ENCODE measurements at regions not wholly inside any gene's neighbourhood (a gene's known extent, or its start where the extent isn't known, plus 50 kb on each side); places are given as distances from the start of the nearest gene placed in this dataset.

DNA sequence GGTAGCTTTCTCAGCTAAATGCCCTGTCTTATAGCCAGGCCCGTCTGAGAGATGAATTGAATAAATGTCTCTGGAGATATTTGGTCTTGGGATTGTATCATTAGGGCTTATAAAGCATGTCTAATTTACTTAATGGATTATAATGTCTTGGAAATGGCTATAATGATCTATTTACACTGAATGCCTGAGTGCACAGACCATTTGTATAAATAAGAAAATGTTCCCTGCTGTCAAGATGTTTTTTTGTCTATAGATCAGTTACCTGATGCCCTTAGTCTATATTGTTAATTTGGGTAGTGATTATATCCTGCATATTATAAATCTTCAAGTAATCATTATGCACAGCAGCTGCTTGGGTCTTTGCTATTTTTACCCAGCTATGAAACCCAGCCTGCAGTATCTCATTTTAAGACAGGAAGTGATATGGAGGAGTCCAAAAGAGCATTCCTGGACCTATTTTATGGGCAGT lies 112.9 kb upstream of the ACTBL2 start:
- no peak for TF ChIP-seq CTCF (IDR thresholded peaks at IDR 0.05)
- no peak for TF ChIP-seq EZH2 (IDR thresholded peaks at IDR 0.05; ENCODE audit: borderline replicate concordance, insufficient read depth, low read depth, low read length, poor library complexity, severe bottlenecking)
